Upper lobe of left lung (tissue), 6 donors: ENCODE measurements at regions not wholly inside any gene's neighbourhood (a gene's known extent, or its start where the extent isn't known, plus 50 kb on each side); places are given as distances from the start of the nearest gene placed in this dataset.

ENCODE experiments used
- ATAC-seq, 2 donors: fragments of 200-7000 bp; cut with Tn5 transposase; one replicate each; pipeline ENCODE4 v1.9.1; 2022; ENCODE audit warnings: mild to moderate bottlenecking in 2 of 2, moderate library complexity in 2 of 2; ENCODE audit not compliant: low FRiP score in 2 of 2
- DNase-seq, 2 donors: peaks; one replicate each; pipeline ENCODE4 v3.0.0-alpha.2; 2019 to 2020
- H3K27ac ChIP-seq, 4 donors: fragments of 200-600 bp; sonication (generic); one replicate each; pipeline ENCODE4 v1.5.1; 2016 to 2019
- H3K27me3 ChIP-seq, 4 donors: fragments of 200-600 bp; sonication (generic); one replicate each; pipeline ENCODE4 v1.5.1; 2017 to 2019
- H3K36me3 ChIP-seq, 4 donors: fragments of 200-600 bp; sonication (generic); one replicate each; pipeline ENCODE4 v1.5.1; 2016 to 2019
- H3K4me1 ChIP-seq, 4 donors: fragments of 200-600 bp; sonication (generic); one replicate each; pipeline ENCODE4 v1.5.1; 2018 to 2019
- H3K4me3 ChIP-seq, 4 donors: fragments of 200-600 bp; sonication (generic); one replicate each; pipeline ENCODE4 v1.5.1; 2017 to 2019; ENCODE audit warnings: mild to moderate bottlenecking in 2 of 4, moderate library complexity in 1 of 4
- H3K9me3 ChIP-seq, 4 donors: fragments of 200-600 bp; sonication (generic); one replicate each; pipeline ENCODE4 v1.5.1; 2018 to 2019
- CTCF ChIP-seq, 6 experiments: fragments of 450-650 bp in 4 of 6; fragments of 200-600 bp in 2 of 6; sonication (generic) in 2 of 6; IDR thresholded peaks; one replicate each; pipeline ENCODE4 v1.5.1; 2016 to 2019; ENCODE audit warnings: antibody characterized with exemption in 6 of 6
- EP300 ChIP-seq, 4 donors: sonication (generic); formaldehyde crosslinking; IDR thresholded peaks; one replicate each; pipeline ENCODE4 v1.5.1; 2017; ENCODE audit warnings: antibody characterized with exemption in 4 of 4, control low read depth in 2 of 4
- POLR2A ChIP-seq, 4 donors: fragments of 450-650 bp; IDR thresholded peaks; one replicate each; pipeline ENCODE4 v1.5.1; 2016 to 2017; ENCODE audit warnings: antibody characterized with exemption in 4 of 4, mild to moderate bottlenecking in 2 of 4
- POLR2AphosphoS5 ChIP-seq, 2 donors: sonication (generic); formaldehyde crosslinking; IDR thresholded peaks; one replicate each; pipeline ENCODE4 v1.5.1; 2017; ENCODE audit warnings: antibody characterized with exemption in 2 of 2
- WGBS, 2 donors: methylation state at CpG; one replicate each; pipeline ENCODE4 v1.1.5; 2017 to 2018; 5-methylcytosine and 5-hydroxymethylcytosine counted together
- donor health status: DM: no; HTN: no; CAD: no; lungs with moderate emphysema.
- donor health status: DM: no; HTN: yes; CAD: no; lungs with severe emphysema.

GRCh38 chr9:28866951-28867350 is 1293.7 kb upstream of the C9orf72 start:
- TF ChIP-seq POLR2AphosphoS5 (IDR thresholded peaks at IDR 0.05) (no peak), POLR2A (IDR thresholded peaks at IDR 0.05) (no peak), EP300 (IDR thresholded peaks at IDR 0.05) (no peak), CTCF (IDR thresholded peaks at IDR 0.05) (no peak)
- no peaks in the 10 kb centered on the region for H3K36me3 ChIP-seq
- no peaks in the 10 kb centered on the region for H3K4me1 ChIP-seq
- H3K4me3 ChIP-seq = no peak overlapping the region
- H3K27me3 ChIP-seq = no peaks in the 10 kb centered on the region
- H3K9me3 ChIP-seq = no peaks in the 10 kb centered on the region
- H3K27ac ChIP-seq = no peak overlapping the region
- no peak for ATAC-seq
- no peak for DNase-seq

- Histone ChIP-seq H3K4me3 (no peak overlapping the region), H3K36me3 (no peaks in the 10 kb centered on the region), H3K27ac (no peak overlapping the region), H3K4me1 (no peaks in the 10 kb centered on the region), H3K27me3 (no peaks in the 10 kb centered on the region), H3K9me3 (no peaks in the 10 kb centered on the region)
- TF ChIP-seq EP300 (IDR thresholded peaks at IDR 0.05) = no peak
- no peak for TF ChIP-seq CTCF (IDR thresholded peaks at IDR 0.05)
- TF ChIP-seq POLR2A (IDR thresholded peaks at IDR 0.05) = no peak
- TF ChIP-seq POLR2AphosphoS5 (IDR thresholded peaks at IDR 0.05) = no peak
- WGBS, 2 donors = 77 to 80% methylated on average over 2 of the region's 2 CpGs
- no peak for ATAC-seq
- DNase-seq = no peak
Measured at GRCh38 chr9:28868228-28868990, 1295.1 kb upstream of the C9orf72 start.

GRCh38 chr9:28882529-28882928 is 1309.2 kb upstream of the C9orf72 start:
- no peaks in the 10 kb centered on the region for H3K27me3 ChIP-seq
- H3K4me3 ChIP-seq = no peak overlapping the region
- 0% methylated on average over 1 of the region's 1 CpG for WGBS, 2 donors
- DNase-seq (no peak), ATAC-seq (no peak)
- H3K27ac ChIP-seq = no peak overlapping the region
- no peak for TF ChIP-seq POLR2AphosphoS5 (IDR thresholded peaks at IDR 0.05)
- TF ChIP-seq CTCF (IDR thresholded peaks at IDR 0.05) = no peak
- no peak for TF ChIP-seq POLR2A (IDR thresholded peaks at IDR 0.05)
- H3K4me1 ChIP-seq = no peaks in the 10 kb centered on the region
- H3K9me3 ChIP-seq = no peaks in the 10 kb centered on the region
- no peaks in the 10 kb centered on the region for H3K36me3 ChIP-seq

- ATAC-seq = no peak
Measured at GRCh38 chr9:28883234-28883633, 1310.0 kb upstream of the C9orf72 start.

More at GRCh38 chr9:28883234-28883633, 1310.0 kb upstream of the C9orf72 start:
- Histone ChIP-seq H3K4me3 (no peak overlapping the region), H3K4me1 (no peaks in the 10 kb centered on the region), H3K27me3 (no peaks in the 10 kb centered on the region), H3K9me3 (no peaks in the 10 kb centered on the region), H3K27ac (no peak overlapping the region), H3K36me3 (no peaks in the 10 kb centered on the region)
- no peak for TF ChIP-seq POLR2A (IDR thresholded peaks at IDR 0.05)
- TF ChIP-seq EP300 (IDR thresholded peaks at IDR 0.05) = no peak
- TF ChIP-seq CTCF (IDR thresholded peaks at IDR 0.05) = no peak
- no peak for TF ChIP-seq POLR2AphosphoS5 (IDR thresholded peaks at IDR 0.05)
- no peak for DNase-seq
- WGBS, 2 donors = 19 to 27% methylated on average over 5 of the region's 5 CpGs
